ENCODE measurements at regions not wholly inside any gene's neighbourhood (a gene's known extent, or its start where the extent isn't known, plus 50 kb on each side); places are given as distances from the start of the nearest gene placed in this dataset.

DNA sequence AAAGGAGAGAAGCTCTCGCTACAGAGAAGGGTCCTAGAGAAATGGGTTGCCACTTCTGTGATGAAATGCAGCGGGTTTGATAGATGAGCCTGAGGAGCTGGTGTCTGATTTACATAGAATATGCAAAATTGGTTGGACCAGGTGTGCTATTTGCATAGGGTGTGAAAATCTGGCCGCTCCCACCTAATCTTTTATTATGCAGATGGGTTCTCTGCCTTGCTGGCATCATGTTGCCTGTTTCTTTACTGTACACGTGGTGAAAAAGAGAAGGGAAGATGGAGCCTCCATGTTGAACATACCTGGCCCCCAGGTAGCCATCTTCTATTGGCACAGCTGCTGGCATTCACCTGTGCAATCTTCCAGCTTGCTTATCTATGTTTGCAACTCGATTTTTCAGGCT is 212.2 kb downstream of the ANKRD7 start:
- TF ChIP-seq TARDBP (IDR thresholded peaks at IDR 0.05) (no peak), NFRKB (IDR thresholded peaks at IDR 0.05) (no peak), ZNF384 (IDR thresholded peaks at IDR 0.05) (no peak), SP1 (IDR thresholded peaks at IDR 0.05) (no peak), FOXK2 (IDR thresholded peaks at IDR 0.05) (no peak), FOXM1 (IDR thresholded peaks at IDR 0.05; ENCODE audit: borderline replicate concordance) (no peak), HDGF (IDR thresholded peaks at IDR 0.05; ENCODE audit: borderline replicate concordance) (no peak), ARNT (IDR thresholded peaks at IDR 0.05) (no peak), BHLHE40 (IDR thresholded peaks at IDR 0.05; ENCODE audit: borderline replicate concordance) (no peak), ELF4 (IDR thresholded peaks at IDR 0.05) (no peak), SUZ12 (IDR thresholded peaks at IDR 0.05) (no peak), CTBP1 (IDR thresholded peaks at IDR 0.05; ENCODE audit: borderline replicate concordance) (no peak), FOXA1 (IDR thresholded peaks at IDR 0.05) (no peak)
- TF ChIP-seq, protein P1, sequence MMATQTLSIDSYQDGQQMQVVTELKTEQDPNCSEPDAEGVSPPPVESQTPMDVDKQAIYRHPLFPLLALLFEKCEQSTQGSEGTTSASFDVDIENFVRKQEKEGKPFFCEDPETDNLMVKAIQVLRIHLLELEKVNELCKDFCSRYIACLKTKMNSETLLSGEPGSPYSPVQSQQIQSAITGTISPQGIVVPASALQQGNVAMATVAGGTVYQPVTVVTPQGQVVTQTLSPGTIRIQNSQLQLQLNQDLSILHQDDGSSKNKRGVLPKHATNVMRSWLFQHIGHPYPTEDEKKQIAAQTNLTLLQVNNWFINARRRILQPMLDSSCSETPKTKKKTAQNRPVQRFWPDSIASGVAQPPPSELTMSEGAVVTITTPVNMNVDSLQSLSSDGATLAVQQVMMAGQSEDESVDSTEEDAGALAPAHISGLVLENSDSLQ (IDR thresholded peaks at IDR 0.05) = no peak
